ENCODE measurements at regions not wholly inside any gene's neighbourhood (a gene's known extent, or its start where the extent isn't known, plus 50 kb on each side); places are given as distances from the start of the nearest gene placed in this dataset.

- POLR2A ChIA-PET, result no interaction called here
- H3K27me3 Mint-ChIP-seq (ENCODE audit: insufficient read depth, unreplicated experiment), result peaks cover 9% of the 10 kb centered on the region
- CTCF ChIA-PET, result no interaction called here
Measured at GRCh38 chr1:199220031-199220430, 581.2 kb downstream of the PTPRC start.

GRCh38 chr1:199221371-199222150 is 582.7 kb downstream of the PTPRC start:
- H3K36me3 Mint-ChIP-seq (ENCODE audit: insufficient read depth, unreplicated experiment), result no peaks in the 10 kb centered on the region
- H3K4me1 Mint-ChIP-seq (ENCODE audit: low read depth, unreplicated experiment), result no peaks in the 10 kb centered on the region
- Histone ChIP-seq H3K27me3 (replicated peaks; ENCODE audit: control insufficient read depth, insufficient read depth, low read length) (no peaks in the 10 kb centered on the region), H3K4me3 (ENCODE audit: low read depth, low read length) (no peak overlapping the region), H3K9me3 (no peaks in the 10 kb centered on the region), H3K4me1 (no peaks in the 10 kb centered on the region), H3K36me3 (ENCODE audit: control insufficient read depth, insufficient read depth, low read length) (no peaks in the 10 kb centered on the region)
- H3K27me3 Mint-ChIP-seq (ENCODE audit: insufficient read depth, unreplicated experiment), result no peaks in the 10 kb centered on the region
- no peak for DNase-seq
- H3K4me3 Mint-ChIP-seq (ENCODE audit: unreplicated experiment), result no peak overlapping the region
- CTCF ChIA-PET, result no interaction called here
- intact Hi-C loops (cut with micrococcal nuclease; ENCODE audit: unreplicated experiment), result no loop called here
- H3K9me3 Mint-ChIP-seq (ENCODE audit: unreplicated experiment), result no peaks in the 10 kb centered on the region
- TF ChIP-seq, protein P1, sequence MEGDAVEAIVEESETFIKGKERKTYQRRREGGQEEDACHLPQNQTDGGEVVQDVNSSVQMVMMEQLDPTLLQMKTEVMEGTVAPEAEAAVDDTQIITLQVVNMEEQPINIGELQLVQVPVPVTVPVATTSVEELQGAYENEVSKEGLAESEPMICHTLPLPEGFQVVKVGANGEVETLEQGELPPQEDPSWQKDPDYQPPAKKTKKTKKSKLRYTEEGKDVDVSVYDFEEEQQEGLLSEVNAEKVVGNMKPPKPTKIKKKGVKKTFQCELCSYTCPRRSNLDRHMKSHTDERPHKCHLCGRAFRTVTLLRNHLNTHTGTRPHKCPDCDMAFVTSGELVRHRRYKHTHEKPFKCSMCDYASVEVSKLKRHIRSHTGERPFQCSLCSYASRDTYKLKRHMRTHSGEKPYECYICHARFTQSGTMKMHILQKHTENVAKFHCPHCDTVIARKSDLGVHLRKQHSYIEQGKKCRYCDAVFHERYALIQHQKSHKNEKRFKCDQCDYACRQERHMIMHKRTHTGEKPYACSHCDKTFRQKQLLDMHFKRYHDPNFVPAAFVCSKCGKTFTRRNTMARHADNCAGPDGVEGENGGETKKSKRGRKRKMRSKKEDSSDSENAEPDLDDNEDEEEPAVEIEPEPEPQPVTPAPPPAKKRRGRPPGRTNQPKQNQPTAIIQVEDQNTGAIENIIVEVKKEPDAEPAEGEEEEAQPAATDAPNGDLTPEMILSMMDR (IDR thresholded peaks at IDR 0.05; ENCODE audit: insufficient read depth in 1 of 2, low read depth in 1 of 2, low read length in 1 of 2, severe bottlenecking in 1 of 2, unreplicated experiment in 1 of 2), result no peak
- POLR2A ChIA-PET, result no interaction called here
- H3K27ac Mint-ChIP-seq (ENCODE audit: unreplicated experiment), result no peak overlapping the region
- no TSS peak for BruUV-seq (replicated peaks)

More at GRCh38 chr1:199220031-199220430, 581.2 kb downstream of the PTPRC start:
- TF ChIP-seq, protein P1 (IDR thresholded peaks at IDR 0.05; ENCODE audit: insufficient read depth in 1 of 2, low read depth in 1 of 2, low read length in 1 of 2, severe bottlenecking in 1 of 2, unreplicated experiment in 1 of 2), result no peak
- intact Hi-C loops (cut with micrococcal nuclease; ENCODE audit: unreplicated experiment), result no loop called here
- Mint-ChIP-seq H3K9me3 (ENCODE audit: unreplicated experiment) (no peaks in the 10 kb centered on the region), H3K36me3 (ENCODE audit: insufficient read depth, unreplicated experiment) (no peaks in the 10 kb centered on the region), H3K4me1 (ENCODE audit: low read depth, unreplicated experiment) (no peaks in the 10 kb centered on the region), H3K27ac (ENCODE audit: unreplicated experiment) (no peak overlapping the region), H3K4me3 (ENCODE audit: unreplicated experiment) (no peak overlapping the region)
- Histone ChIP-seq H3K9me3 (no peaks in the 10 kb centered on the region), H3K36me3 (ENCODE audit: control insufficient read depth, insufficient read depth, low read length) (no peaks in the 10 kb centered on the region), H3K4me3 (ENCODE audit: low read depth, low read length) (no peak overlapping the region), H3K4me1 (no peaks in the 10 kb centered on the region), H3K27me3 (replicated peaks; ENCODE audit: control insufficient read depth, insufficient read depth, low read length) (no peaks in the 10 kb centered on the region)
- no TSS peak for BruUV-seq (replicated peaks)
- no peak for DNase-seq

GRCh38 chr1:199223936-199224335 is 585.1 kb downstream of the PTPRC start:
- H3K9me3 ChIP-seq, result no peaks in the 10 kb centered on the region
- CTCF ChIA-PET, result no interaction called here
- BruUV-seq (replicated peaks), result no TSS peak
- DNase-seq, result no peak
- intact Hi-C loops (cut with micrococcal nuclease; ENCODE audit: unreplicated experiment), result no loop called here
- no peaks in the 10 kb centered on the region for H3K27me3 ChIP-seq (replicated peaks; ENCODE audit: control insufficient read depth, insufficient read depth, low read length)
- Mint-ChIP-seq H3K27me3 (ENCODE audit: insufficient read depth, unreplicated experiment) (peaks cover 2% of the 10 kb centered on the region), H3K9me3 (ENCODE audit: unreplicated experiment) (no peaks in the 10 kb centered on the region), H3K36me3 (ENCODE audit: insufficient read depth, unreplicated experiment) (no peaks in the 10 kb centered on the region), H3K4me3 (ENCODE audit: unreplicated experiment) (no peak overlapping the region), H3K4me1 (ENCODE audit: low read depth, unreplicated experiment) (no peaks in the 10 kb centered on the region), H3K27ac (ENCODE audit: unreplicated experiment) (no peak overlapping the region)
- H3K4me1 ChIP-seq, result no peaks in the 10 kb centered on the region
- no peak overlapping the region for H3K4me3 ChIP-seq (ENCODE audit: low read depth, low read length)
- no peaks in the 10 kb centered on the region for H3K36me3 ChIP-seq (ENCODE audit: control insufficient read depth, insufficient read depth, low read length)
- TF ChIP-seq, protein P1 (IDR thresholded peaks at IDR 0.05; ENCODE audit: insufficient read depth in 1 of 2, low read depth in 1 of 2, low read length in 1 of 2, severe bottlenecking in 1 of 2, unreplicated experiment in 1 of 2), result no peak
- POLR2A ChIA-PET, result no interaction called here

Measured in Caco-2 (cell line).